GM18951 (cell line): ENCODE measurements at regions not wholly inside any gene's neighbourhood (a gene's known extent, or its start where the extent isn't known, plus 50 kb on each side); places are given as distances from the start of the nearest gene placed in this dataset.

Experiments
- POLR2A ChIP-seq: IDR thresholded peaks from 4 replicates; pipeline ENCODE4 v1.6.1; 2011; ENCODE audit warnings: mild to moderate bottlenecking; ENCODE audit not compliant: insufficient read length, insufficient read depth; ENCODE audit errors: extremely low read depth
- in situ Hi-C: fragments of 300-500 bp; cut with MboI; formaldehyde crosslinking; loops from one replicate; pipeline ENCODE4 v1.12.0; 2022; ENCODE audit warnings: low sequenced_read_pairs, mixed read lengths, inconsistent platforms; ENCODE audit not compliant: unreplicated experiment

DNA sequence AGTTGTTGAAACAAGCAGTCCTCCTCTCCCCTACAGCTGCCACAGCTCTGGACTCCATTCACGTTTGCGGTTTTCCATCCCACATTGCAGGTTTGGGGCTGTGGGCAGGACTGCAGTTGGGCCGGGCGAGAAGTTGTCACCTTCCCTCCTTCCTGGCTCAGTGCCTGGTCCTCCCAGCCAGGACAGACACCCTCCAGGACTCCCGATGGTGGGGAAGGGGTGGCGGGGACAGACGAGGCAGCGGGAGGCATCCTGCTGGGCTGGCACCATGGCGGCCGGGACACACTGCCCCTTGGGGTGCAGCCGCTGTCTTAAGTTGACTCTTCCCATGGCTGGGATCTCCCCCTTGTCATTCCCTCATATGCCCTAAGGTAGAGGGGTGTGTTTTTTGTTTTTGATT, 615.2 kb downstream of the BRD1 start:
- in situ Hi-C loops = no loop called here
- TF ChIP-seq POLR2A = no peak

DNA sequence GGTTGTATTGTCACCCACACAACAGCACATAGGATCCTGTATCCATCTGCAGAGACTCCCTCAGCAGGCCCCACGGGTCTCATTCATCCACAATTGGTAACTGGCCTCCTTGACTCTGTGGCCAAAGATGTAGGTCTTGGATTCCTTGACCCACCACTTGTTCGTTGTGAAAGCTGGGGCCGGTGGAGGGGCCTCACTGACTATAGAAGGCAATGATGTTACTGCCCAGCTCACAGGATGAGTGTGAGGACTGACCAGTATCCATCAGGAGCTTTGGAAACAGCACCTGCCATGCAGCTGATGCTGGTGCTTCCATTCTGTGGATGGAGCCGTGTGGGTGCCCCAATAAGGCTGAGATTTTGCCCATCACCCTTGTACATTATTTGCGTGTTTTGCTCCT, 615.7 kb downstream of the BRD1 start:
- TF ChIP-seq POLR2A = no peak
- in situ Hi-C loops = no loop called here

DNA sequence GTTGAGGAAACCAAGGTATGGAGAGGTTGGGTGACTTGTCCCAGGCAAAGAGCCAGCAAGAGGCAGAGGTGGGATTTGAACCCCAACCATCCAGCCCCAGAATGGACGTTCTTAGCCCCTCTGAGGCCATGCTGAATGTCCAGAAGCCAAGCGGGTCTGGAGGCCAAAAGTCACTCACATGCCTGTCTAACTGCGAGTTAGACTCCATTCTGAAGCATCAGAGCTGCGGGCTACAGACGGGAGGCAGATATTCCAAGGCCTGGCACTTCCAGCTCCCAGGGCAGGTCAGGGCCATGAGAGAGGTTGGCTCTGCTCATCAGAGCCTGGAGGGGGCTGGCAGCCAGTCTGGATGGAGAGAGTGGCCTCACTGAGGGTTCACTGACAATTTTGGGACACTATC, 616.5 kb downstream of the BRD1 start:
- TF ChIP-seq POLR2A = no peak
- in situ Hi-C loops = no loop called here

DNA sequence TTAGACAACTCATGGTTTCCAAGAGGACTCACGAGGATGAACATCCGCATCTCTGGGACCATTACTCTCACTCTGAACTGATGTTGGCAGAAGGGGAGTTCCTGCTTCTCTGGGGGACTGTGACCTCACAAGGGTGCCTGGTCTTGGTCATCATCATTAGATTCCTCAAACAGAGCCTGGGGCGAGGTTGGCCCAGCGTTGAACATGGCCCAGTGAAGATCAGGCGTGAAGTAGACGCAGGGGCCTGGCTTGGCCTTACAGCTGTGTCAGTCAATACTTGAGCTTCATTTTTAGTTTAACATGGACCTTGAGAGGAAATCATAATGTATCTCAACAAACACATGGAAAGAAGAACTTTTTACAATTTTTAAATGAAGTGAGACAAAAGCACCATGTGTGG, 617.1 kb downstream of the BRD1 start:
- in situ Hi-C loops = no loop called here
- TF ChIP-seq POLR2A = no peak

DNA sequence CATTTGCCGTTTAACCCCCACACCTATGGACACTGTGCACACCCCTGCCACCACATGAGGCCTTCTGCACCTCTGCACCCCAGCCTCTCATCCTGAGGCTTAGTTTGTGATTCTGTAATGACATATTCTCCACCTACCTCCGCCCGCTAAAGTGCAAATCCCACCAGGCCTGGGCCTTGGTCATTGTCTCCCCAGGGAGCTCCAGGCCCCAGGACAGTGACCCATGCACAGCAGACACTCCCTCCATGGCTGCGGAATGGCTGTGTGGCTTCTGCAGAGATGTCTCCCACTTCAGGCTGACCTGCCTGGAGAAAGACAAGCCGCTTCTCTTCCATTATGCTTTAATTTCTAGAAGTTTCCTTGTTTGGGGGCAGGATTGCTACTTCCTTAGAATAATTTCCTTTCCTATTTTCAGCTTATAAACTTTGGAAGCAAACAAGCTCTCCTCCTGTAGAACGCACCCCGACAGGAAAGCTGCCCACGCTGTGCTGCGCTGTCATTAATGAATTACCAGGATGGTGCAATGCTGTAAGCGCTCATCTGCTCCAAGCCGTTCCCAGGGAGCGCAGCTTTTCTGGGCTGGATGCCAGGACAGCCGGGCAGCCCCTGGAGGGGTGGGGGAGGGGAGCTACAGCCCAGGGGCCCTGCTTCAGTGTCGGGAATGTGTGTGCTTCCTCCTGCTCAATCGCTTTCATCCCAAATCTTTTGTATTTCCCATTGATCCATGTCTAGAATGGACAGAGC, 618.0 kb downstream of the BRD1 start:
- TF ChIP-seq POLR2A = no peak
- in situ Hi-C loops = no loop called here

DNA sequence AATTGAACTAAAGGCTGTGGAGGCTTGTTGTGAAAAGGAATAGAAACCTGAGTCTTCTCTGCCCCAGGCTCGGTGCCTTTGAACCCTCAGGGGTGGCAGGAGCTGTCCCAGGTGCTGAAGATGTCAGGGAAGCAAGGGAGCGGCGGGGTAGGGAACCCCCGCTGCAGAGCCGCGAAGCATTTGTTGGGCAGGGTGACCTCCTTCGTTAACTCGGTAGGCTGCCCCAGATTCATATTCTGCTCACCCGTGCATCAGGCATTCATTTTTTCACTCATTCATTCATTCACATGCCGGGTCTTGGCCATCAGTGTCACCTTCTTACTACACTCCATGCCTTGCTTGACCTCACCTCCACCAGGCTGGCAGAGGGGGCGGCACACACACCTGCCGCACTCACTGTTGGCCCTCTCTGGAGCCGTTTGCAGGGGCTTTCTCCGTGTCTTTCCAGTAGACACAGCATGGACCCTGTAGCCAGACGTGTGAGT, 618.9 kb downstream of the BRD1 start:
- in situ Hi-C loops = no loop called here
- no peak for TF ChIP-seq POLR2A

DNA sequence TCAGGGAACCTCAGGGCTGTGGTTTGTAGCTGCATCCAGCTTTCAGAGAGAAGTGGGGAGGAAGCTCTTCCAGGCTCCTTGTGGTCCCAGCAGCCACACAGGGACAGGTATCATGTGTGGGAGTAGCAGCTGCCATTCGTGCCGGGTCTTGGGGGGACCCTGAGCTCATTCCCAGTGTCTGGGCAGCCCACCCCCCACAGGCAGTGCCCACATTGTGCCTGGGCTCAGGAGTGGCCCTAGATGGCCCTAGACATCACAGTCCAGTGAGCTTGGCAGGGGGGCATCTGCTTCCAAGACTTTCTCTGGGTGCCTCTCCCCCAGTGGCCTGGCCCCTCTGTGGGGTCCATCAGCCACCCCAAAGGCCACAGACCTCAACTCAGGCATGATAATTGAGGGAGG, 619.7 kb downstream of the BRD1 start:
- TF ChIP-seq POLR2A = no peak

DNA sequence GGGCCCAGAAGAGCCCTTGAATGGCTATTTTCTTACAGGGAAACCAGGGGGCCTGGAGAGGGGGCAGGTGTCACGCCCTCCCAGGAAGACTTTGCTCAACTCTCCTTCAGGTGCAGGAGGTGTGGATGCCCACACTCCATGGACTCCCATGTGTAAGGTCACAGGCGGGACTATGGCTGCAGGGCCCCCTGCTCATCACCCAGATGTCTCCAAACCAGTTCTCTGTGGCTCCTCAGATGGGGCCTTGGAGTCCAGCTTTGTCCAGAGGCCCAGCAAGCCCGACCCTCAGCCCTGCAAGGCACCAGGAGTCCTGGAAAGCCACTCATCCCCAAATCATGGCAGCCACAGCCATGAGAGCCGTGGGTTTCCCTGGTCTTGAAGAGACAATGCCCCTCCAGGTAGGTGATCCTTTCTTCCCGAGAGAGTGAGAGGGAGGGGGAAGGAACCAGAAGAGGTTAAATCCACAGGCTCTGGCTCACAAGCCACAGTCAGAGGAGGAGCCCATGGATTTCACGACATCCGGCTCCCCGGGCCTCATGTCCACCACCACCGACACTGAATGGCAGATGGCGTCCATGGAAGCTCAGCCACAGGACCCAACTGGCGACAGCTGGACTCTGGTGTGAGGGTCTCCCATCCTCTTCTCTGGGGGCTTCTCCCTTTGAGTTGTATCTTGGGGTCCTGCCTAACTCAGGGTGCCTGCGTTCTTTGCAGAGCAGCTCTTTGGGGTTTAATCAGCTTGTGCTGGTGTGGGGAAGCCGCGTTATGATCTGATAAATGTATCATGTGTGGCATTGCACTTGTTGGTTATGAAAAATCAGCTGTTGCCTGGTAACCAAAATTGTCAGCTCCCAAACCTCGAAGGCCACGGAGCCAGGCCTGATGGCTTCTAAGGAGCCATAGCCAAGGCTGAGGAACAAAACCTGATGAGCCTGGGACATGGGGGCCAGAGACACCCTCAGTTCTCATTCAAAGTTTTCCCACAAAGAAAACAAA, 620.4 kb downstream of the BRD1 start:
- no peak for TF ChIP-seq POLR2A
- in situ Hi-C loops = no loop called here

More for the DNA sequence above, 619.7 kb downstream of the BRD1 start:
- in situ Hi-C loops = no loop called here

DNA sequence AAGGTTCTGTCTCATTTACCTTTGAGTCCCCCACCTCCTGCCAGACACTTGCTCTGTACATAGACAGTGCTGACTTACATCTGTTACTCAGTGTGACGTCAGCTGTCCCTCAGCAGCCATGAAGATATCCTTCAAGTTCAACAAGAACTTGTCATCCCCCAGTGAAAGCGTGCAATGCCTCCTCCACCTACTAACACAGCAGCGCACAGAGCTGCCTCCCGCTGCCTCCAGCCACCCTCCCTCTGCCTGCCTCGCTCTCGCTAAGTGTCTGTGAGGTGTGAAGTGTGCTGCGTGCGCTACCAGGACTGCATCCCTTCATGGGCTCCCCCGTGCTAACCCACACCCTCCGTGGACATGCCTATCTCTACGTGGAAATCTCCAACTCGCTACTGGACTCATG, 621.4 kb downstream of the BRD1 start:
- in situ Hi-C loops = no loop called here
- TF ChIP-seq POLR2A = no peak

DNA sequence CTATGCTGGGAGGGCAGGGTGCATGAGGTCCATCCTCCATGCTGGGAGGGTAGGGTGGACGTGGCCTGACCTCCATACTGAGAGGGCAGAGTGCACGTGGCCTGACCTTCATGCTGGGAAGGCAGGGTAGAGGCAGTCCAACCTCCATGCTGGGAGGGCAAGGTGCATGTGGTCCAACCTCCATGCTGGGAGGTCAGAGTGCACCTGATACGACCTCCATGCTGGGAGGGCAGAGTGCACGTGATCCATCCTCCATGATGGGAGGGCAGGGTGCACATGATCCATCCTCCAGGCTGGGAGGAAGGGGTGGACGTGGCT, 622.2 kb downstream of the BRD1 start:
- in situ Hi-C loops = no loop called here
- TF ChIP-seq POLR2A = no peak

DNA sequence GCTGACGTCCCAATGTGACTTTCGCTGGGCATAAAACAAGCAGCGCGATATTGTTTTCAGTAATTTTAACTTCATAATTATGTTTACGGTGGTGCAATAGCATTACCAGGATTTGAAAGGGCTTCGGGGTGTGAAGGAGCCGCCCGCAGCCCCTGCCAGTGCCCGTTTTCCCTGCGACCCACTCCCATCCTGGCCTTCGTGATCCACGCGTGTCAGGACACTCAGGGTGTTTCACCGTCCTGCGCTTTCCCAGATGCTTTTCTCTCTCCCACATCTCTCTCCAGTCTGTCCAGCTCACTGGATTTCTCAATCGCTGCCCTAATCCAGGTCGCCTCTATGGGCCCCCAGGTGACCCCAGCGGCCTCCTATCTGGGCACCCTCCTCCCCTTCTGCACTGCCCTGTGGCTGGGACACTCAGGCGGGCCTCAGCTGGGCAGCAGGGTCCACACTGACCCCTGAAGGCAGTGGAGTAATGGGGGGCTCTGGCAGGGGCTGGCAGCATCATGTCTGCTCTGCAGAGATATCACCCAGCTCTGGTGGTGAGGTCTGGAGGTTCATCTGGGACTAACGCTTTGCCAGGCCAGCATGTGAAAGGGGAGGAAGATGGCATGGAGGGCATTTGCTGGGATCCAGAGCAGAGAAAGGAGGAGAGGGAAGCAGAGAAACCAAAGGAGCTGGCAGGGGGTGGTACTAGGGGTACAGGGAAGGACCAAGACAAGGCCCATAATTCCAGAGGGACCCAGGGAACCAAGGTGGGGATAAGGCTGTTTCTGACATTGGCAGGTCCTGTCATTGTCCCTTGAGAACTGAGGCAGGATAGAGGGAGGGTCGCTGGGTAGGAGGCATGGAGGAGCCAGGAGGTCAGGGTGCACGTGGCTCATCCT, 622.8 kb downstream of the BRD1 start:
- TF ChIP-seq POLR2A = no peak
- in situ Hi-C loops = no loop called here

DNA sequence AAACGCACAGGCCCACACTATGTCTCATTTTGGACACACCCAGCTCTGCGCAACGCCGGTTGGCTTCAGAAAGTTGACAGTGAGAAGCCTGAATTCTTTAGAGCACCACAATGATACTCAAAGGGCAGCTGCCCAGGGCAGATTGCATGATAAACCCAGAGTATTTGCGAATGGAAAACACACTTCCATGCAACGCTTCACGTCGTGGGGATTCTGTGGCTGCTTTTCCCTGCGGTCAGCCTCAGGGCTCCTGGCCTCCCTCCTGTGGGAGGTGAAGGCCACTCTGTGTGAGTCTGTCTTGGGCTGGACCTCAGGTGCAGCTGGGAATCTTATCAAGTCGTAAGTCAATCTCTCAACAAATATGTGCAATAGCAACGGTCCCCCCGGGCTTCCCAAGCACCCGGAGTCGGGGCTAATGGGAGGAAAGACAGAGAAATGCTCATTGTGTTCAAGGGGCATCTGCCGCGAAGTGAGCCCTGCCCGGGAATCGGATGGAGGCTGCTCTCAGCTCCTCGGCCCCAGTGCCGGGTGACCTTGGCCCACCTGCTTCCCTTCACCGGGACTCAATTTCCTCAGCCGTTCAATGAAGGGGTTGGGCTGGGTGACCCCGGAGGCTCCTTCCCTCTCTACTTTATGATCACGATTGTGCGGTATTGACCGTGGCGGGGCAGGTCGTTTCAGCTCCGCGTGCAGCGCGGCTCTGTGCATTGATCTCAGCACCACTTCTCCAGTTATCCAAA, 623.6 kb downstream of the BRD1 start:
- in situ Hi-C loops = no loop called here
- no peak for TF ChIP-seq POLR2A
